Midbrain (tissue), 1 donor: ENCODE measurements at regions not wholly inside any gene's neighbourhood (a gene's known extent, or its start where the extent isn't known, plus 50 kb on each side); places are given as distances from the start of the nearest gene placed in this dataset.

Experiments used
- DNase-seq: peaks from one replicate; lab custom pipeline; 2025; lab: John Stamatoyannopoulos, UW

DNA sequence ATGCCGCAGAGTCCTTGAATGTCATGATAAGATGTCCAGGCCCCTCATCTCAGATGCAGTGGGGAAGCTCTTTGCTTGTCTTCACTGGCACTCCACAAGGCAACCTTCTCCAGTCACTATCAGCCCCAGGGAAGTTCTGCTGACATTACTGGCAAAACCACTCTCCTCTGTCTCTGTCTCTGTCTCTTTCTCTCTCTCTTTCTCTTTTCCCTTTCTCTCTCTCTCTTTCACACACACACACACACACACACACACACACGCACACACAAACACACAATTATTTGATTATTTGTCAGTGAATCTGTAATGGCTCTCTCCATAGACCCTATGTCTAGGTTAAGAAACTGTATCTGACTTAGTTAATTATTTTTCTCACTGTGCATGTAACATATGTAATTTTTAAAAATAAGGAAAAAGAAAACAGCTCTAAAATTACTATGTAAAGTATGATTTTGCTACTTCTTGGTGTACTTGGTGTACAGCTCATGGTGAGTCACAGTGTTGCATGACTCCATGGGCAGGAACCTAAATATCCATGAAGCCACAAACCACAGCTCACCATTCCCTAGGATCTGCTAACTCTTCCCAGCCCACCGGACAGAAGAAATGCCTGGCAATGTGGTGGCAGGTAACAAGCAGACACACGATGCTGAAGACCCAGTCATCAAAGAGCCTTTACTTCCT lies 594.9 kb upstream of the ID2 start:
- DNase-seq: no peak

DNA sequence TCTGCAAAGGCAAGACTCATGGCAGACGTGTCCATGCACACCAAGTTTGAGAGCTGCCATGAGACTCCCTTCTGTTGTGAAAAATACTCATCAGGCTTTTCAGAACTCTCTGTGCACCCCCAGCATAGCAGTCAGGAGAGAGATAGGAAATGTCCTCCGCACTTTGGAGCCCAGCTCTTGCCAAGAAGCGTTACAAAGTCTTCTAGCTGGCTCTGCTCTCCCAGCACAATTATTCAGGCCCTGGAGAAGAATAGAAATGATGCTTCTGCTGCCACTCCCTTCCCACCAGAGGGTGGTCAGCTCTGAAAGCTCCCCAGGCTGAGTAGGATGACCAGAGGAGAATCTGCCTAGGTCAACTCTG lies 594.4 kb upstream of the ID2 start:
- DNase-seq: no peak

DNA sequence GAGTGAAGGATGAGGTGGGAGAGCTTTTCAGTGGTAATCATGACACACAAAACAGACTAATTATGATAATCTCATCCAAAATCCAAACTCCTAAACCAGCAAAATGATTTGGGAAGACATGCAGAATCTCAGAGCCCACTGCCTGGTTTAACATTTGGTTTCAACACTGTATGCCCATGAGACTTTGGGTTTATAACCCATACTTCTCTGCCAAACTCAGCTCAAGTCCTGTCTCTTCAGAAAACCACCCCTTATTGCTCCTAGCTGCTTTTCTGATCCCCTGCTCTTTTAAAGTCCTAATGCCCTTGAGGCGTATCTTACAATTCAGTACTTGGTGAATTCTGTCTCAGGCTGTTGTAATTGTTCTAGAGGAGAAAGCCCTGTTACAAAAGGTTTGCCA lies 593.0 kb upstream of the ID2 start:
- DNase-seq: no peak

DNA sequence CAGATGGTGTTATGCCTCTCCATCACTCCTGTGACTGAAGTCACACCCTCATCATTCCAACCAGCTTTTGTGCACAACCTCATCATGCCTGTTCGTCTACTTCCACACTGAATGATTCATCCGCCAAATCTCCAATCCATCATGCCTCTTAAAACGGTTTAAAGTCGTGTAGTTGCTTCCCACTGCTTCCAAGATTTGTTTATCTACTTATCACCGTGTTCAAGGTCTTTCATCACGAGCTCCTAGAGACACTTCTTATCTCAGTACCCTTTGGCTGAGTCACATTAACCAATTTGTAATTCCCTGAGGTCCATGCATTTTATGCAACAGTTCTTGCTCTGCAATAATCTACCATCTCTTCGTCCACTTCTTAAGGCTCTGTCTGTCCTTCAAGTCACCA lies 592.3 kb upstream of the ID2 start:
- DNase-seq: no peak

DNA sequence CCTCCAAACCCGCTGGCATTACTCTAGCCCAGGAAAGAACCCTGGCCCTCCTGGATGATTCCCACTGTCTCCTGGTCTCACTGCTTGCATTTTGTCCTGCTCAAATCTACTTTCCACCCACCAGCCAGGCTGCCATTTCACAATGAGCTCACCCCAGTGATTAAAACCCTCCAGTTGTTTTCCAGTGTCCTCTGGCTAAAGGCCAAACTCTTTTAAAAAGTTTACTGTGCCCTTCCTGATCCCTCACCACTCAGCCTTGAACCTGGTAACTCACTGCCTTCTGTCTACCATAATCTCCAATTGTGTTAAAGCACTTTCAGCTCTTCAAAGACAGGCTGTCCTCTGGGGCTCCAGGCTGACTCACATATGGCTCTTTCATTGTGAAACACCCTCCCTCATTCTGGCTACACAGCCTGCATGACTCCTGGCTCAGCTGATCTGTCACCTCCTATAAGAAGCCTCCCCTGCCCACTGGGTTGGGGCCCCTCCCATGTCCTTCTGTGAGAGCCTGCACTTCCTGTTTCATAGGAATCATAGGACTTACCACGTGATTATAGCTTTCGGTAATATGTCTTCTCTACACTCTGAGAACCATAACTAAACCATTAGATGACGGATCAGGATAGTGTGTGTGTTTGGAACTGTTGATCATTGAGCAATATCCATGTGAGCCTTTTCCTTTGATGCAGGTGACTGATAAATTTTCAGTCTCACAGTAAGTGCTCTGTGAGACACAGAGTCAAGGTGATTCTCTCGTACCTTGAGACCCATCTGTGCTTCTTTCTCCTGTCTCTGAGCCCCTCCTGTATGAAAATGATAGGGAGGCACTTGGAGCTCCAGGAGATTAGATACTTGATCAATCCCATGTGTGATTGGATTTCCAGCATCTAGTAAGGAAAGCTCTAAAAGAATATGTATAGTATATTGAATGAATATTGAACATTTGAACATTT lies 590.8 kb upstream of the ID2 start:
- DNase-seq: no peak

DNA sequence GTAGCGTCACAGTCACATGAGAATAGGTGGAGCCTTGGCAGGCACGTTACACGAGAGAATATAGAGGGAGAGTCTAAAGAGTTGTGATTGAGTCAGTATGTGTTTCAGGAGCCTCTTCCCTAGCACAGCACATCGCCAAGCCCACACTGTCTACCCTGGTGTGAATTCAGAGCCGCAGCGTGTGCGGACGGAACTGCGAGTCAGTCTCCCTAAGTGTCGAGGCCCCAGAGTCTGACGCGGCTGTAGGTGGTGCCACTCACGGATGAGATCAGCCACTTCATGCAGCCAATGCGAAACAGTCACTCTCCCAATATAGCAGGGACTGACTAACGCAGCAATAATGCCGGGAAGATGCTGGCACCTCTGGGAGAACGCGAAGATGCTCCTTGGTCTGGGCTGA lies 587.3 kb upstream of the ID2 start:
- no peak for DNase-seq

DNA sequence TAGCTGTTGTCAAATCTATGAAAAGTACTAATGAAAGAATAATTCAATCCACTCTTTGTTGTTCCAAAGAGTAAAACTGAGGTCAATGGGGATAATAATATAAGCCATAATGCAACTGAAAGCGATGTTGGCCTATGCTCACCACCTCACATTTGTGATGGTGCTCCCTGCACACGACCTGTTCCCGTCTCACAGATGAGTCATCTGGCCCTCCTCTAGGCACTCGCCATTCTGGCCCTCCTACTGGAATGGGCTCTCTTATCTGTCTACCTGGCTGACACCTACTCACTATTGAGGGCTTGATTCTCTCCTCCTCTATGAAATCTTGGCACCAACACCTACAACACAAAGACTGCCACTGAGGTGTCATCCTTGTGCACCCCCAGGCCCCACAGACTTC lies 585.9 kb upstream of the ID2 start:
- no peak for DNase-seq

DNA sequence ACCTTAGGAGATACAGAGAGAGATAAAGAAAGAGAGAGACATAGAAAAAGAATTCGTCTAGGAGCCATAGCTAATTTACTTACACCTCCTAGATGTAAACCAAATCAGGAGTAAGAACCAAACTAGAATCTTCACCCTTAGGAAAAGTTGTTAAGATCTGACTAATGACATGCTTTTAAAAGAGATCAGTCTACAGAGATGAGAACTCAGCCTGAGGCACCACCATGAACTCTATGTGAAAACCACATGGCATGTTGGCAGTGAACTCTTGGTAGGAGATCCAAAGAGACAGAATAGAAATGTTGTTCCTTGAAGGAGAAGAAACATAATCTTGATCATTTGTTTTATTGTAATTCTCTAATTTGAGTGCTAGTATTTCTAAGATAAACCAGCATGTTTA lies 585.4 kb upstream of the ID2 start:
- DNase-seq: no peak

DNA sequence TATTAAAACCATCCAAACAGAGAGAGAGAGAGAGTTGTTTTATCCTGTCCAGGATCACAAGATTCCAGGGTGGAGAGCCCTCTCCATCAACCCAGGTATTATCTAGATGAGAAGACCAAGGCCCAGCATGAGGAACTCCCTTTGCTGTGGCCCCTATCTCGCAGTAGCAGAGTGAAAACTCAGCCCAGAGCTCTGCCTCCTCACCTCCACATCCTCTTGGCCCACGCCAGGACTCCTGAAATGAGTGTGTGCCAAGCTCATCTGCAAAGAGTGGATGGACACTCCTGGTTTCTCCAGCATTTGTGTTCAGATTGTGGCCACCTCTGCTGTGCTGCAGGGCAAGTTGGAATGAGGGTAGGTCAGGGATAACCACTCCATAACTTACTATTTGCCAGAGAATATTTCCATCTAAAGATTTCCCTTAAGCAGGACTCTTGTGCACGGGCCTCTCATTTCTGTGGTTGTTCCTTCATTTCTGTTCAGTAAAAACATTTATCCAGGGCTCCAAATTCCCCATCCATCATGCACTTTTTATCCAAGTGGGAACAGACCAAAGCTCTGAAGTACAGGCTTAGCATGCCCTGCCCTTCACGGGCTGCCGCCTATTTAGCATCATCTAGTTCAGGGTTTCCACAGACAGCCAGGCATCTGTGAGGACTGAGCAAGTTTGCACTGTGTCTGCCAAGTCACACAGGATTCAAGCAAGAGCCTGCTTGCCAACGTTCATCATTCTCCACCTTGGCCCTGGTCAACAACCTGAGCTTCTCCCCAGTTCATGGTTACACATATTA lies 583.2 kb upstream of the ID2 start:
- DNase-seq: no peak

DNA sequence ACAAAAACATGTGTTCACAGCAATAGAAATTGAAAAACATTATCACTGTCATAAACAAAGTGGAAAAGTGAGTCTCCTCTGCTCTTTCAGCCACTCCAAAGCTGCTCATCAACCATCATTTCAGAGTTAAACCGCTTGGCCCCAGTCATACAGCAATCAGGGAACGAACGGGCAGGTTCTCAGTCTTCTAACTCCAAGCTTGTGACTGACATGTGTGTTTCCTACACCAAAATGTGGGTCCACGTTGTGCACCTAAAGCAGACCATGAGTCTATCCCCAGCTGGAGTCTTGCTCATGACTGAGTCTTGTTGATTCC lies 582.6 kb upstream of the ID2 start:
- no peak for DNase-seq

DNA sequence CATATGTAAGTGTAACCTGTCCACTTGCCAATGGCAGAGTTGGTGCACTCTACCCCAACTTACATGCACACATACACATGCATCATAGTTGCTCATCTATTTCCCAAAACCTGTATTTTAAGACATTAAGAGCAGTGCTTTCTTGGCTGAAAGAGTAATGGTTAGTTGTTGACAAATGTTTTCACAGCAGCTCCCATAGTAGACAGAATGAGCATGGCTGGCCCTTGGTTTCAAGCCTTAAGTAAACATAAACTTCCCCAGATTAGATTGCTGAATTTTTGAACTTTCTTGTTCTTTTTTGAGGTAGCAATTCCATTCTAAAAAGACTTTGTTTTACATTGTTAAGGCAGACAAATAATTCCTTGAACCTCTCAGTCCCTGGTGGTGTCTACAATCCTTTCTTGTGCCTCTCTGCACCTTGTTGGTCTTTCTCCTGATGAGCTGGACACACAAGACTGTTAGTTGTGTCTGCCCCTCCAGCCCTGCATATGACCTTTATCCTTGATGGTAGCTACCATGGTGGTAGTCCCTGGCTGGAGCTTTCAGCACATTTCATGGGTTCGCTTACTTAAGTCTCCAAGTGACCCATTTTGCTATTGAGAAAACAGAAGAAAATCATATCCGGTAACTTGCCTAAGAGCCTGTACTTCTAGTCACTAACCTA lies 580.1 kb upstream of the ID2 start:
- DNase-seq: no peak

DNA sequence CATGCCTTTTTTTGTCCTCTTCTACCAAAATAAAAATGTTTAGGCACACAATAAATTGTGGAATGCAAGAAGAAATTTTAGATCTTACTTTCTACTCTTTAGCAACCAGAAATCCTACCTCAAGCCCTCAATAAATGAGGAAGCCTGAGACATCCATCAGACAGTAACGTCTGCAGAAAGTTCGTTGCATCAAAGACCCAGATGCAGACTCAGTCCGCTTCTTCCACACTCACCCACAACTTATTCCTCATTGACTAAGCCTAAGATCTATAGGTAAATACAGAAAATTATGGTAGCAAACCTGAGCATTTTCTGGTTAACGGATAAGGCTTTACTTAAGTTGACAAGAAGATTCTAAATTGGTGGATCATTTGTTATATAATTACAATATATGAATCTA lies 579.4 kb upstream of the ID2 start:
- DNase-seq: no peak

DNA sequence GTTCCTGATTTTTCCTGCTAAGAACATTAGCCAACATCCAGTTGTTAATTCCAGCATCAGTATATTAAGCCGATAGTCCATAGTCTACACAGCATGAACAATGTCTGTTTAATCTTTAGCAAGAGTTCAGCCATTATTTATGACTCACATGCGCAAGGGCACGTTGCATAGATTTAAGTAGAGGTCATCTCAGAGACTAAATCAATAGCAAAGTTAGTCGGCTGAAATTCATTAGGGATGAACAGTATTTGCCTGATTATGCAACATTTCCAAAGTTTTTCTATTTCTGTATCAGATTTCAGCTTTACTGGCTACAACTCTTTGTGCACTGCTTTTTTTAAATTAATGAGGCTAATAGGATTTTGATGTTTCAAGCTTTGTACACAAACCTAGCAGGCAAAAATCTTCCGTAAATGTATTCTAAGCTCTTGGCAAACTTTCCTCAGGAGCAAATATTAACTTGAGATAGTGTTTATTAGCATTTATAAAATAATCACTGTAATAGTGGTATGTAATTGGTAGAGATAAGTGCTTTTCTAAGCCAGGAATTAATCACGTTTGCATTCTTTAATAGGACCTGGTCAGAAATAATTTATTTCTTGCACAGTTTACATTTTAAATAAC lies 578.7 kb upstream of the ID2 start:
- DNase-seq: no peak

DNA sequence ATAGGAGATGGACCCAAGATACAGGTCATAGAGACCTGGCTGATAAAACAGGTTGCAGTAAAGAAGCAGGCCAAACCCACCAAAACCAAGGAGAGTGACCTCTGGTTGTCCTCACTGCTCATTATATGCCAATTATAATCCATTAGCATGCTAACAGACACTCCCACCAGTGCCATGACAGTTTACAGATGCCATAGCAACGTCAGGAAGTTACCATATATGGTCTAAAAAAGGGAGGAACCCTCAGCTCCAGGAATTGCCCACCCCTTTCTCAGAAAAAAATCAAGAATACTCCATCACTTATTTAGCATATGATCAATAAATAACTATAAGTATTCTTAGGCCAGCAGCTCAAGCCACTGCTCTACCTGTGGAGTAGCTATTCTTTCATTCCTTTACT lies 574.7 kb upstream of the ID2 start:
- no peak for DNase-seq

DNA sequence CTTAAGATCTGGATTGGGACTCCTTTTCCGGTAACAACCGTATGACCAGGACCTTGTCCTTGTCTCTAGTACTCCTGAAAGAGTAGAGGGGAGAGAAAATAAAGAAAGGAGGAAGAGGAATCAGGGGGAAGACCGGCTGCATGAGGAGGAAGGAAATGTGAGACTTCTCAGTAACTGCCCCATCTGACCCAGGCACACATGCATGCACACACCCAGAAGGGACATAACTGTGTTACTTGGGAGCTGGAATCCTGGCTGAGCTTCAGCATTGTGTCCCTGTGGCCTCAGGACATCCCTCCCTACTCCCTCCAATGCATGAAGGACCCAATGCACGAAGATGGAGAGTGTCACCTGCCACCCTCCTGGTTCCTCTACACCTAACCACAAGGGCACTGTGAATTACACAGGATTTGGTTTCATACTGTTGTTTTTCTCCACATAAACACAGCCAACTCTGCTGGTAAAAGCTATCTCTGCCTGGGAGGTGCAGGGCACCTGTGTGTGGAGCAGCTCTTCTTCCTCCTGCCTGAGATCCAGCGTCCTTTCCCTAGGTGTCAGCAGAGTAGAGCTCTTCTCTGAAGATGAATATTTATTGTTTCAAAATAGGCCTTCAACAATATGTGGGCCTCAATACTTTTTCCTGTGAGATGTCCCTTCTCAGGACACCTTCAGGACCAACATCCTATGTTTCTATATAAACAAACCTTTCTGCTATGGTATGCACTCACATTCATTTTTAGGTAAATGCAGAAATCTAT lies 574.1 kb upstream of the ID2 start:
- no peak for DNase-seq

DNA sequence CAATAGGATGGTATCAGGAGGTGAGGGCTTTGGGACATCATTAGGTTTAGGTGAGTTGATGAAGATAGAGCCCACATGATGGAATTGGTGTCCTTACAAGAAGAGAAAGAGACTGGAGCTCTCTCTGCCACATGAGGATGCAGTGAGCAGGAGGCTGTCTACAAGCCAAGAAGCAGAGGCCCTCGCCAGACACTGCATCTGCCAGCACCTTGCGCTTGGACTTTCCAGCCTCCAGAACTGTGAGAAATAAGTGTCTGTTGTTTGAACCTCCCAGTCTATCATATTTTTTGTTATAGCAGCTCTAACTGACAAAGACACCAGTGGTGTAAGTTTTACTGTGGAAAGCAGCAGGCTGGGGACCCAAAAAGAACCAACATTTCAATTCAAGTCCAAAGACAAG lies 571.1 kb upstream of the ID2 start:
- DNase-seq: no peak

DNA sequence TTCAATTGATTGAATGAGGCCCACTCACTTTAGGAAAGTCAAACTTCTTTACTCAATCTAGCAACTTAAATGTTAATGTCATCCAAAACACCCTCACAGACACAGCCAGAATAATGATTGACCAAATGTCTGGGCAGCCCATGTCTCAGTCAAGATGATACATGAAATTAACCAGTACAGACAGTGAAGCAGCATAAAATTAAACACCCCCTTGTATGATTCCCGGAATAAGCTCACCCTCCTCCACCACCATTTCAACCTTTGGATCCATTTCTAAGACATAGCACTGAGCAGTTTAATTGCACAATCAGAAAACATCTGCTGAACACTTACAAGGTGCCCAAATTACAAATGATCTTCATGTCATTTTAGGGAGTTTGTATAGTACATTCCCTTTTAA lies 570.7 kb upstream of the ID2 start:
- no peak for DNase-seq

DNA sequence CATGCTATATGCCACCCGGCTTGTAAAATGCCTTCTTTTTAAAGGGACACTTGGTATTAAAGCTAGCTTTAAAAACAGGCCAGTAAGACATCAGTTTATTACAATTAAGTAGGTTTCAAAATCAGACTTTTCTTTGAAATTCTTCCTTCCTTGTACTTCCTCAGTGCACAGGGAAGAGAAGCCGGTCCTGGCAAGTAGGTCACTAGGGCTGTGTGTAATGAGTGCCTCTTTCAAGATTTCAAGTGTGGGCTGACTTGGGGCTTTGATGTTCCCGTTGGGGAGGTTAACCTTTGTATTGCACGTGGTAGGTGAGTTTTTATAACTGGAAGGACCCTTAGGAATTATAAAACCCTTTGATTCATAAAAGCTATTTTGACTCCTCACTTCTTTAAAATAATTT lies 566.4 kb upstream of the ID2 start:
- no peak for DNase-seq

DNA sequence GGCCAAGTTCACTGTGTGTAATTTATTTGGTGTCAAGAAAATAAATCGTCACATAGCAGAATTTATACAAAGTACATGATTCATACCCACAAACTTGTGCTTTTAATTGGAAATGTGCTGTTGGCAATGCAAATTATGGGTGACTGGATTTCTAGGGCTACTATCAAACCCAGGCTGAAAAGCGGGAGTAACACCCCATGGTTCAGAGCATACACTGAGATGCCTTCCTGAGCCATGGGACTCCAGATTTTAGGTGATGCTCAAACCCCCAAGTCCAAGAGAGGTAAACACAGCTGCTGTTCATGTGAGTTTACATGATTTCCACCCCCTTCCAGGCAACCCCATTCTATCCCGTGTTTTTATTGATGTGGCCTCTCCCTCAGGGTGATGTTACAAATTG lies 565.9 kb upstream of the ID2 start:
- DNase-seq: no peak

DNA sequence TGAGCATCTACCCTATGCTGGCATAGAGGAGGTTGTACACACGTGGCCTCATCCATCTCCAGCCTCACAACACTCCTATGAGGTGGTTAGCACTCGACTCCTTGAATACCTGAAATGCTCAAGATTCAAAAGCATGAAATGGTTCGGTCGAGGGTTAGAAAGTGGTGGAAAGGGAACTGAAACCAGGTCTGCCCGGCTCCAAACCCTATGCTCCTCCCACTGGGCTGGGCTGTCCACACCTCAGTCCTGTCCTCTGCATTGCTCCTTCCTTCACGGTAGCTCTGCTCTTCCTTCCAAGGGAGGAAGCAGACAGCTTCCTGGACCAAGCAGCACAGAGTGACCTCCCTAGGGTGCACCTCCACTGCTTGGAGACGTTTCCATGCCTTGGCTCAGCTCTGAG lies 565.2 kb upstream of the ID2 start:
- no peak for DNase-seq
